Natural killer cell (primary cell): ENCODE measurements at regions not wholly inside any gene's neighbourhood (a gene's known extent, or its start where the extent isn't known, plus 50 kb on each side); places are given as distances from the start of the nearest gene placed in this dataset.

ENCODE experiments used
- ATAC-seq, 3 donors: fragments of 150-1000 bp in 2 of 3; fragments of 200-7000 bp in 1 of 3; cut with Tn5 transposase; 1 replicate in 1 of 3; 2 replicates in 2 of 3; pipeline ENCODE4 v1.10.0; 2021; ENCODE audit warnings: mild to moderate bottlenecking in 2 of 3, moderate library complexity in 2 of 3
- DNase-seq, 2 donors: peaks; one replicate each; pipeline versions ENCODE4 v3.0.0 to v3.0.0-alpha.2; 2013 to 2021; ENCODE audit warnings: mixed read lengths in 1 of 2
- H3K27ac ChIP-seq: one replicate; pipeline ENCODE4 v1.5.1; 2013; ENCODE audit warnings: mild to moderate bottlenecking, low read length
- H3K27me3 ChIP-seq: one replicate; pipeline ENCODE4 v1.6.1; 2013; ENCODE audit warnings: low read length; ENCODE audit not compliant: control insufficient read depth, insufficient read depth
- H3K36me3 ChIP-seq: one replicate; pipeline ENCODE4 v1.6.1; 2013; ENCODE audit warnings: low read length; ENCODE audit not compliant: control insufficient read depth, insufficient read depth
- H3K4me1 ChIP-seq: one replicate; pipeline ENCODE4 v1.6.1; 2013; ENCODE audit warnings: low read length; ENCODE audit not compliant: control insufficient read depth, insufficient read depth
- H3K4me3 ChIP-seq: one replicate; pipeline ENCODE4 v1.5.1; 2013; ENCODE audit warnings: low read length
- H3K9me3 ChIP-seq: one replicate; pipeline ENCODE4 v1.6.1; 2013; ENCODE audit warnings: low read length; ENCODE audit not compliant: control insufficient read depth, insufficient read depth
- H3K27ac Mint-ChIP-seq, 2 donors: one replicate each; pipeline ENCODE4 v1.8.0; 2022; ENCODE audit warnings: mild to moderate bottlenecking in 2 of 2, mixed read lengths in 2 of 2, moderate library complexity in 1 of 2
- H3K27me3 Mint-ChIP-seq, 2 donors: one replicate each; pipeline ENCODE4 v1.8.0; 2022; ENCODE audit warnings: low read depth in 2 of 2, mixed read lengths in 2 of 2
- H3K36me3 Mint-ChIP-seq: one replicate; pipeline ENCODE4 v1.8.0; 2022; ENCODE audit warnings: mixed read lengths
- H3K4me1 Mint-ChIP-seq, 2 donors: one replicate each; pipeline ENCODE4 v1.8.0; 2022; ENCODE audit warnings: mixed read lengths in 2 of 2
- H3K4me3 Mint-ChIP-seq: one replicate; pipeline ENCODE4 v1.8.0; 2022; ENCODE audit warnings: mild to moderate bottlenecking, moderate library complexity, mixed read lengths
- H3K9me3 Mint-ChIP-seq, 2 donors: one replicate each; pipeline ENCODE4 v1.8.0; 2022; ENCODE audit warnings: mixed read lengths in 2 of 2
- WGBS: methylation state at CpG from one replicate; pipeline ENCODE4 v1.1.7; 2013; ENCODE audit warnings: missing lambda C conversion rate; ENCODE audit not compliant: insufficient coverage; 5-methylcytosine and 5-hydroxymethylcytosine counted together
- intact Hi-C: fragments of 100-400 bp; cut with micrococcal nuclease; formaldehyde crosslinking; loops from one replicate; pipeline ENCODE4 v1.14.2; 2022
- TF ChIP-seq, protein P1 (sequence below): fragments of 200-600 bp; IDR thresholded peaks from one replicate; pipeline ENCODE4 v1.8.0; 2022; ENCODE audit warnings: antibody characterized with exemption

- H3K27ac ChIP-seq = no peak overlapping the region
- WGBS = 75% methylated on average over 1 of the region's 3 CpGs
- H3K36me3 ChIP-seq = no peaks in the 10 kb centered on the region
- Mint-ChIP-seq H3K27ac (no peak overlapping the region), H3K27me3 (no peaks in the 10 kb centered on the region), H3K4me3 (no peak overlapping the region), H3K36me3 (no peaks in the 10 kb centered on the region), H3K9me3 (no peaks in the 10 kb centered on the region), H3K4me1 (no peaks in the 10 kb centered on the region)
- DNase-seq (no peak), ATAC-seq (no peak)
- H3K4me3 ChIP-seq = no peak overlapping the region
- TF ChIP-seq, protein P1, sequence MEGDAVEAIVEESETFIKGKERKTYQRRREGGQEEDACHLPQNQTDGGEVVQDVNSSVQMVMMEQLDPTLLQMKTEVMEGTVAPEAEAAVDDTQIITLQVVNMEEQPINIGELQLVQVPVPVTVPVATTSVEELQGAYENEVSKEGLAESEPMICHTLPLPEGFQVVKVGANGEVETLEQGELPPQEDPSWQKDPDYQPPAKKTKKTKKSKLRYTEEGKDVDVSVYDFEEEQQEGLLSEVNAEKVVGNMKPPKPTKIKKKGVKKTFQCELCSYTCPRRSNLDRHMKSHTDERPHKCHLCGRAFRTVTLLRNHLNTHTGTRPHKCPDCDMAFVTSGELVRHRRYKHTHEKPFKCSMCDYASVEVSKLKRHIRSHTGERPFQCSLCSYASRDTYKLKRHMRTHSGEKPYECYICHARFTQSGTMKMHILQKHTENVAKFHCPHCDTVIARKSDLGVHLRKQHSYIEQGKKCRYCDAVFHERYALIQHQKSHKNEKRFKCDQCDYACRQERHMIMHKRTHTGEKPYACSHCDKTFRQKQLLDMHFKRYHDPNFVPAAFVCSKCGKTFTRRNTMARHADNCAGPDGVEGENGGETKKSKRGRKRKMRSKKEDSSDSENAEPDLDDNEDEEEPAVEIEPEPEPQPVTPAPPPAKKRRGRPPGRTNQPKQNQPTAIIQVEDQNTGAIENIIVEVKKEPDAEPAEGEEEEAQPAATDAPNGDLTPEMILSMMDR = no peak
- H3K9me3 ChIP-seq = no peaks in the 10 kb centered on the region
- no peaks in the 10 kb centered on the region for H3K27me3 ChIP-seq
- H3K4me1 ChIP-seq = no peaks in the 10 kb centered on the region
- intact Hi-C loops = no loop called here
These were observed 62.9 kb downstream of the TENT5A start for GRCh38 chr6:81689580-81689979.

DNA sequence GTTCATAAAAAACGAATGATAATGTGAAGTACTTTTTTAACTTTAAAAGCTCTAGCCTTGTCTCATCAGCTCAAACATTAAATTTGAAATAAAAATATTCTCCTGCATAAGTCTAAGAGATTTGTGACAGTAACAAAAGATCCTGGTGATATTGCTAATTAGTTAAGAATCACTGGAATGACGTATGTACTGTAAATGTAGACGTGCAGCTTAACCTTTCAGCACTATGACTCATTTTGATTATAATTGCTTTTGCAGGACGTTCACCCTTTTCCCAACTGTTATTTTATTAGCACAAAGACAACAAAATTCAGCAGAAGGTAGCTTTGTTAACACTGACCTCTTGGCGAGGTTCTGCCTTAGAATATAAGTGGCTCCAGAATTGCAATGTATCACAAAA, 68.6 kb downstream of the TENT5A start:
- no peaks in the 10 kb centered on the region for H3K9me3 ChIP-seq
- Mint-ChIP-seq H3K4me1 (peaks cover 0 to 5% of the 10 kb centered on the region in 2 donors), H3K27me3 (no peaks in the 10 kb centered on the region), H3K27ac (no peak overlapping the region), H3K36me3 (no peaks in the 10 kb centered on the region), H3K9me3 (peaks cover 3 to 4% of the 10 kb centered on the region in 2 donors), H3K4me3 (no peak overlapping the region)
- H3K27ac ChIP-seq = no peak overlapping the region
- intact Hi-C loops = no loop called here
- no peak overlapping the region for H3K4me3 ChIP-seq
- TF ChIP-seq, protein P1 = no peak
- H3K4me1 ChIP-seq = no peaks in the 10 kb centered on the region
- ATAC-seq (no peak), DNase-seq (no peak)
- H3K27me3 ChIP-seq = no peaks in the 10 kb centered on the region
- no peaks in the 10 kb centered on the region for H3K36me3 ChIP-seq
- 74% methylated on average over 4 of the region's 5 CpGs for WGBS

- H3K36me3 ChIP-seq = no peaks in the 10 kb centered on the region
These were observed 69.4 kb downstream of the TENT5A start for GRCh38 chr6:81682858-81683620.

More at GRCh38 chr6:81682858-81683620, 69.4 kb downstream of the TENT5A start:
- Mint-ChIP-seq H3K4me3 (no peak overlapping the region), H3K27ac (no peak overlapping the region), H3K4me1 (peaks cover 0 to 5% of the 10 kb centered on the region in 2 donors), H3K9me3 (peaks cover 3 to 4% of the 10 kb centered on the region in 2 donors), H3K36me3 (no peaks in the 10 kb centered on the region), H3K27me3 (no peaks in the 10 kb centered on the region)
- Histone ChIP-seq H3K4me1 (no peaks in the 10 kb centered on the region), H3K4me3 (no peak overlapping the region), H3K27me3 (no peaks in the 10 kb centered on the region), H3K9me3 (no peaks in the 10 kb centered on the region), H3K27ac (no peak overlapping the region)
- DNase-seq (no peak), ATAC-seq (no peak)
- WGBS = 97% methylated on average over 3 of the region's 5 CpGs
- TF ChIP-seq, protein P1 = no peak
- intact Hi-C loops = no loop called here
